ENCODE measurements at regions not wholly inside any gene's neighbourhood (a gene's known extent, or its start where the extent isn't known, plus 50 kb on each side); places are given as distances from the start of the nearest gene placed in this dataset.

- H3K36me3 Mint-ChIP-seq (ENCODE audit: low read depth), result no peaks in the 10 kb centered on the region
- no peaks in the 10 kb centered on the region for H3K4me1 Mint-ChIP-seq
- H3K9me3 Mint-ChIP-seq, result peaks cover 10% of the 10 kb centered on the region
- H3K27ac Mint-ChIP-seq, result no peak overlapping the region
- DNase-seq (no peak), ATAC-seq (no peak)
- H3K4me3 Mint-ChIP-seq, result no peak overlapping the region
- H3K27me3 Mint-ChIP-seq, result no peaks in the 10 kb centered on the region
Observed at GRCh38 chr10:106312087-106312486, 852.4 kb downstream of the SORCS1 start.

GRCh38 chr10:106311590-106311989, 852.9 kb downstream of the SORCS1 start:
- H3K9me3 Mint-ChIP-seq, result peaks cover 10% of the 10 kb centered on the region
- ATAC-seq, result no peak
- H3K27ac Mint-ChIP-seq, result no peak overlapping the region
- H3K4me1 Mint-ChIP-seq, result no peaks in the 10 kb centered on the region
- H3K4me3 Mint-ChIP-seq, result no peak overlapping the region
- no peaks in the 10 kb centered on the region for H3K27me3 Mint-ChIP-seq
- no peaks in the 10 kb centered on the region for H3K36me3 Mint-ChIP-seq (ENCODE audit: low read depth)
- no peak for DNase-seq

- H3K9me3 Mint-ChIP-seq, result peaks cover 19% of the 10 kb centered on the region
- H3K27ac Mint-ChIP-seq, result no peak overlapping the region
- no peaks in the 10 kb centered on the region for H3K36me3 Mint-ChIP-seq (ENCODE audit: low read depth)
- DNase-seq (no peak), ATAC-seq (no peak)
- H3K27me3 Mint-ChIP-seq, result no peaks in the 10 kb centered on the region
- no peak overlapping the region for H3K4me3 Mint-ChIP-seq
- no peaks in the 10 kb centered on the region for H3K4me1 Mint-ChIP-seq
Observed at GRCh38 chr10:106310596-106310995, 853.9 kb downstream of the SORCS1 start.

- Mint-ChIP-seq H3K36me3 (ENCODE audit: low read depth) (no peaks in the 10 kb centered on the region), H3K27me3 (no peaks in the 10 kb centered on the region), H3K9me3 (peaks cover 24% of the 10 kb centered on the region), H3K4me1 (no peaks in the 10 kb centered on the region), H3K27ac (no peak overlapping the region), H3K4me3 (no peak overlapping the region)
- DNase-seq (no peak), ATAC-seq (no peak)
Observed at GRCh38 chr10:106309376-106309775, 855.1 kb downstream of the SORCS1 start.

GRCh38 chr10:106308284-106308683, 856.2 kb downstream of the SORCS1 start:
- DNase-seq (no peak), ATAC-seq (no peak)
- H3K27me3 Mint-ChIP-seq, result no peaks in the 10 kb centered on the region
- H3K27ac Mint-ChIP-seq, result no peak overlapping the region
- H3K4me1 Mint-ChIP-seq, result no peaks in the 10 kb centered on the region
- no peak overlapping the region for H3K4me3 Mint-ChIP-seq
- H3K36me3 Mint-ChIP-seq (ENCODE audit: low read depth), result no peaks in the 10 kb centered on the region
- H3K9me3 Mint-ChIP-seq, result peaks cover 24% of the 10 kb centered on the region

GRCh38 chr10:106304056-106304455, 860.5 kb downstream of the SORCS1 start:
- no peak overlapping the region for H3K4me3 Mint-ChIP-seq

GRCh38 chr10:106302961-106303360, 861.5 kb downstream of the SORCS1 start:
- Mint-ChIP-seq H3K27ac (no peak overlapping the region), H3K4me3 (no peak overlapping the region), H3K36me3 (ENCODE audit: low read depth) (no peaks in the 10 kb centered on the region), H3K4me1 (no peaks in the 10 kb centered on the region), H3K9me3 (peaks cover 15% of the 10 kb centered on the region), H3K27me3 (no peaks in the 10 kb centered on the region)
- no peak for DNase-seq
- no peak for ATAC-seq

More at GRCh38 chr10:106304056-106304455, 860.5 kb downstream of the SORCS1 start:
- Mint-ChIP-seq H3K4me1 (no peaks in the 10 kb centered on the region), H3K9me3 (peaks cover 20% of the 10 kb centered on the region), H3K36me3 (ENCODE audit: low read depth) (no peaks in the 10 kb centered on the region), H3K27ac (no peak overlapping the region), H3K27me3 (no peaks in the 10 kb centered on the region)
- ATAC-seq (no peak), DNase-seq (no peak)

- no peaks in the 10 kb centered on the region for H3K4me1 Mint-ChIP-seq
- no peaks in the 10 kb centered on the region for H3K36me3 Mint-ChIP-seq (ENCODE audit: low read depth)
- H3K27ac Mint-ChIP-seq, result no peak overlapping the region
- no peak for DNase-seq
- no peak overlapping the region for H3K4me3 Mint-ChIP-seq
- no peak for ATAC-seq
- peaks cover 11% of the 10 kb centered on the region for H3K9me3 Mint-ChIP-seq
- H3K27me3 Mint-ChIP-seq, result no peaks in the 10 kb centered on the region
Observed at GRCh38 chr10:106301146-106301545, 863.4 kb downstream of the SORCS1 start.

GRCh38 chr10:106296750-106297392, 867.6 kb downstream of the SORCS1 start:
- DNase-seq (no peak), ATAC-seq (no peak)
- H3K4me3 Mint-ChIP-seq, result no peak overlapping the region
- H3K36me3 Mint-ChIP-seq (ENCODE audit: low read depth), result no peaks in the 10 kb centered on the region
- H3K9me3 Mint-ChIP-seq, result peaks cover 9% of the 10 kb centered on the region
- no peaks in the 10 kb centered on the region for H3K4me1 Mint-ChIP-seq
- no peaks in the 10 kb centered on the region for H3K27me3 Mint-ChIP-seq
- H3K27ac Mint-ChIP-seq, result no peak overlapping the region

GRCh38 chr10:106284802-106285587, 879.5 kb downstream of the SORCS1 start:
- H3K9me3 Mint-ChIP-seq, result peaks cover 26% of the 10 kb centered on the region
- H3K27ac Mint-ChIP-seq, result no peak overlapping the region
- no peak for ATAC-seq
- H3K36me3 Mint-ChIP-seq (ENCODE audit: low read depth), result no peaks in the 10 kb centered on the region
- H3K4me1 Mint-ChIP-seq, result no peaks in the 10 kb centered on the region
- no peak overlapping the region for H3K4me3 Mint-ChIP-seq
- DNase-seq, result no peak
- H3K27me3 Mint-ChIP-seq, result no peaks in the 10 kb centered on the region

- H3K36me3 Mint-ChIP-seq (ENCODE audit: low read depth), result no peaks in the 10 kb centered on the region
- H3K27me3 Mint-ChIP-seq, result no peaks in the 10 kb centered on the region
- no peak overlapping the region for H3K4me3 Mint-ChIP-seq
- no peak overlapping the region for H3K27ac Mint-ChIP-seq
- DNase-seq (no peak), ATAC-seq (no peak)
- no peaks in the 10 kb centered on the region for H3K4me1 Mint-ChIP-seq
- H3K9me3 Mint-ChIP-seq, result peaks cover 25% of the 10 kb centered on the region
Observed at GRCh38 chr10:106280896-106281460, 883.5 kb downstream of the SORCS1 start.

GRCh38 chr10:106278383-106278782, 886.1 kb downstream of the SORCS1 start:
- no peaks in the 10 kb centered on the region for H3K4me1 Mint-ChIP-seq
- ATAC-seq (no peak), DNase-seq (no peak)
- H3K27ac Mint-ChIP-seq, result no peak overlapping the region
- no peak overlapping the region for H3K4me3 Mint-ChIP-seq
- H3K27me3 Mint-ChIP-seq, result no peaks in the 10 kb centered on the region
- H3K9me3 Mint-ChIP-seq, result peaks cover 6% of the 10 kb centered on the region
- H3K36me3 Mint-ChIP-seq (ENCODE audit: low read depth), result no peaks in the 10 kb centered on the region

- H3K36me3 Mint-ChIP-seq (ENCODE audit: low read depth), result no peaks in the 10 kb centered on the region
- no peak overlapping the region for H3K4me3 Mint-ChIP-seq
- no peaks in the 10 kb centered on the region for H3K27me3 Mint-ChIP-seq
- no peaks in the 10 kb centered on the region for H3K4me1 Mint-ChIP-seq
- peaks cover 4% of the 10 kb centered on the region for H3K9me3 Mint-ChIP-seq
- no peak for DNase-seq
- ATAC-seq, result no peak
- no peak overlapping the region for H3K27ac Mint-ChIP-seq
Observed at GRCh38 chr10:106271237-106271636, 893.3 kb downstream of the SORCS1 start.

GRCh38 chr10:106268000-106268399, 896.5 kb downstream of the SORCS1 start:
- Mint-ChIP-seq H3K9me3 (peaks cover 14% of the 10 kb centered on the region), H3K27ac (no peak overlapping the region), H3K4me1 (no peaks in the 10 kb centered on the region), H3K27me3 (no peaks in the 10 kb centered on the region), H3K36me3 (ENCODE audit: low read depth) (no peaks in the 10 kb centered on the region), H3K4me3 (no peak overlapping the region)
- ATAC-seq (no peak), DNase-seq (no peak)

GRCh38 chr10:106267591-106267990, 896.9 kb downstream of the SORCS1 start:
- Mint-ChIP-seq H3K4me1 (no peaks in the 10 kb centered on the region), H3K9me3 (peaks cover 14% of the 10 kb centered on the region)

More at GRCh38 chr10:106267591-106267990, 896.9 kb downstream of the SORCS1 start:
- Mint-ChIP-seq H3K27me3 (no peaks in the 10 kb centered on the region), H3K27ac (no peak overlapping the region), H3K36me3 (ENCODE audit: low read depth) (no peaks in the 10 kb centered on the region), H3K4me3 (no peak overlapping the region)
- no peak for DNase-seq
- no peak for ATAC-seq
